HG02938 (cell line): ENCODE measurements at regions not wholly inside any gene's neighbourhood (a gene's known extent, or its start where the extent isn't known, plus 50 kb on each side); places are given as distances from the start of the nearest gene placed in this dataset.

Source experiments
- ATAC-seq: cut with Tn5 transposase; IDR thresholded peaks from one replicate; pipeline ENCODE4 v1.9.1; 2021; ENCODE audit warnings: mild to moderate bottlenecking, moderate library complexity; ENCODE audit not compliant: unreplicated experiment

GRCh38 chr16:73213732-73214455 lies 166.0 kb upstream of the ZFHX3 start:
- no peak for ATAC-seq

- ATAC-seq: no peak
Measured at GRCh38 chr16:73212431-73212830, 164.5 kb upstream of the ZFHX3 start.

DNA sequence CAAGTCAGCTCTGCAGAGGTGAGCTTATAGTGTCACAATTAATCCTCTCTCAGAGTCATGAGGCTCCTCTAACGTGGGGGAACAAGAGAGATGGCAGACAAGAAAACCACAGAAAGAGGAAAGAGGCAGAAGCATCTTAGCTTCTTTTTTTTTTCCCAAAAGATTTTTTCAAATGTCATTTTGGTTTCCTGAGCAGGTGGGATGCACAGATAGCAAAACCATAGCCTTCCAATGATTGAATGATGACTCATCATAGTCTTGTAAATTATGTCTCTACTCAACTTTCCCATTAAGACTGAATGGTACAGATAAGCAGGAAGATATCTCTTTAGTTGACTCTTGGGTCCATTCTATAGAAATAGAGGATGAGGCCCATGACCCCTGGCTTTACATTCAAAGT lies 162.8 kb upstream of the ZFHX3 start:
- ATAC-seq: no peak

- ATAC-seq: no peak
Measured at GRCh38 chr16:73210084-73210483, 162.2 kb upstream of the ZFHX3 start.

- ATAC-seq: no peak
Measured at GRCh38 chr16:73209190-73209589, 161.3 kb upstream of the ZFHX3 start.

- ATAC-seq: no peak
Measured at GRCh38 chr16:73206151-73206707, 158.3 kb upstream of the ZFHX3 start.

DNA sequence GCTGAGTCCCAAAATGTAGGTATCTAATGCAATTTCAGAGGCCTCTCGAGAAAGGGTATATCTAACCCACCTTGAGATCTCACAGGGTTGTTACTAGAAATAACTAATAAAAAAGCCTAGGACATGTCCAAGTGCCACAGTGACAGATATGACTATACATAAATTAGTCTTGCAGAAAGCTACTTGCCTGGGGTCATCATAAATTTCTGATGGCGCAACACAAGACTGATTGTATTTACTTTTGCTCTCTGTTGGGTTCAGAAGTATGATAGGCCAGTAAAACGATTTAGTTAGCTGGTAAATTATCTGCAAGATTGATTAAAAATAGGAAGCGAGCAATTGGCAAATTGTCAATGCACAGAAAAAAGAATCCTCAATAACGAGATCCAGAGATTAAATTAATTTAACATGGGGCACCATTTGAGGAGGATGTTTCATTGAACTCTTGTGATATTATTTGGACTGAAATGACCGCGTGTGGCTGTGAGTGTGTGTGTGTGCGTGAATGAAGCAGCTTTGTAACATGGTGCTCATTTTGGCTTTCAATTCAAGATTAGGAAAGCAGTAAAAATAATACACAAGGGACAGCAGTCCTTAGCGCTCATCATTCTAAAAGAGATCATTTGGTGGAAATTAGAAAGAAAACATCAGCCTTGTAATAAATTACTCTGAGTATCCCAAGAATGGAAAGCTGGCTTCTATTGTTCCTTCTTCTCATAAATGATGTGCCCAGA lies 157.4 kb upstream of the ZFHX3 start:
- ATAC-seq: no peak

DNA sequence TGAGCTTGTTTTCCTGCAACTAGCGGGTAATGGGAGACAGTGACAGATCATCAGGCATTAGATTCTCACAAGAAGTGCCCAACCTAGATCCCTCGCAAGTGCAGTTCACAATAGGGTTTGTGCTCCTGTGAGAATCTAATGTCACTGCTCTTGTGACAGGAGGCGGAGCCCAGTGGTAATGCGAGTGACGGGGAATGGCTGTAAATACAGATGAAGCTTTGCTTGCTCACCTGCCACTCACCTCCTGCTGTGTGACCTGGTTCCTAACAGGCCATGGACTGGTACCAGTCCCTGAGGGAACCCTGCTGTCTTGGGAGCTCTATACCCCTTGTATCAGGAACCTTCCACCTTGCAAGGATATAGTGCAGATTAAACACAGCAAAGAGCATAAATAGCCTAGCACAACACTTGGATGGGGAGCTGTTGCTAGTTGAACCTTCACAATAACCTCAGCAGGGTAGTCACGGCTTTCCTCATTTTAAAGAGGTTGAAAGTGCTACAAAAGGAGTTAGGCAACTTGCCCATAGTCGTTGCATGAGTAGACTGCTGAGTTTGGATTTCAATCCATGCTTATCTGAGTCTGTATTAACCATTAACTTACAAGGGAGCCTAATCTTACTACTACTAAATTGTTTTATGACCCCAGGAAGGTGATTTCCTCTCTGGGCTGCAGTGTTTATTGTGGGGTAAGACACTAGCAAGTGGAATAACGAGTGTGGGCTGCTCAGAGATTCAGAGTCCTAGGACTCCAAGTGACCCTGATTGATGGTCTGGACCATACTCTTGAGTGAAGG lies 156.6 kb upstream of the ZFHX3 start:
- ATAC-seq: no peak

DNA sequence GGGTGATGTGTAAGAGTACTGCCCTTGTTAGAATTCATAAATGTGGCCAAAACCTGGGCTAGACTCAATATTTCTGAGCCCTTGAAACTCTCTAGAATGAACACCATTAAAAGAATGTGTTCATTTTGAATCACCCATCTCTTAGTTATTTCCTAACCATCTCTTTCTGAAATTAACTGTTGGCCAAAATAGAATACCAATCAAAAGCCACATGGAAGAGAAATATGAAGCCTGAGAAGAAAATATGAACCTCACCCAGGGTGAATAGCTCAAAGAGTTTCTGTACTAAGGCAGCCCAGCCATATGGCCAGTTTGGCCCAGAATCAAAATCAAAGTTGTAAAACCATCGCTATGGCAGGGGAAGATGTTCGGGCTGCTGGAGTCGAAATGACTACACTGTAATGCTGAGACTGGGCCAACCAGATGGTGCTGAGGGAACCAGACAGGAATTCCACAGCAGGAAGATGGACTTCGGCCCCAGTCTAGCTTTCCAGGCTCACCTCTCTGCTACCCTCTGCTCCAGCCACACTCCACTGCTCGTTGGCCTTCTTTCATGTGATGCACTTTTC lies 154.3 kb upstream of the ZFHX3 start:
- ATAC-seq: no peak

DNA sequence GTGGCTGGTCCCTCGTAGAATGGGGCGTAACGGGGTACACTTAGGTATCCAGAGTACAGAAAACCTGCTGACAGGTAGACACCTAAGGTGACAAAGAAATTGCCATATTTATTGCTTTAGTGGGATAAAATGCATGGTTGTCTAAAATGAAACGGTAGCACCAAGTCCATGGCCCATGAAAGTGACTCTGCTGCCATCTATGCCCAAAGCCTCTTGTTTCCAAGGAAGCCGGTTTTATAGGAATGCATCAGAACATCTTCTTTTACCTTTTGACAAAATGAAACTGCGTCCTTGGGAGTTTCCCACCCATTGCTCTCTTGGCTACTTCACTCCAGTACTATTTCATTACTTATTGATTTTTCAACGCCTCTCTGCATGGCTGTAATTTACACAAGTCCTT lies 151.3 kb upstream of the ZFHX3 start:
- no peak for ATAC-seq

- no peak for ATAC-seq
Measured at GRCh38 chr16:73198481-73198880, 150.6 kb upstream of the ZFHX3 start.

DNA sequence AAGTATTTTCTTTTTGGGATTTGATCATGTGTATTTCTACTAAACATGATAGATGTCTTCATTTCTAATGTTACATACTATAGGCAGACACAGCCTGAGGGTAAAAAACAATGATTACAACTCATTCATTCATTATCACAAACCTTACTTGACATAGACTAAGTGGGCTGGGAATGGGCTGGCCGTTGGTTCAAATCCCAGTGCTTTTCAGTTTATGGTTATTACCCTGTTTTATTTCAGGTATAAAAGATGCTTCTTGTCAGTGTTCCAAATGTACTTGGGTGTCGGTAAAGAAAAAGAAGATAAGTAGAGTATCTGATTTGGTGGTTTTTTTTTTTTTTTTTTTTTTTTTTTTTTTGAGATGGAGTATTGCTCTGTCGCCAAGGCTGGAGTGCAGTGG lies 149.7 kb upstream of the ZFHX3 start:
- no peak for ATAC-seq

GRCh38 chr16:73196670-73197069 lies 148.7 kb upstream of the ZFHX3 start:
- peak; percentile 76 for ATAC-seq

DNA sequence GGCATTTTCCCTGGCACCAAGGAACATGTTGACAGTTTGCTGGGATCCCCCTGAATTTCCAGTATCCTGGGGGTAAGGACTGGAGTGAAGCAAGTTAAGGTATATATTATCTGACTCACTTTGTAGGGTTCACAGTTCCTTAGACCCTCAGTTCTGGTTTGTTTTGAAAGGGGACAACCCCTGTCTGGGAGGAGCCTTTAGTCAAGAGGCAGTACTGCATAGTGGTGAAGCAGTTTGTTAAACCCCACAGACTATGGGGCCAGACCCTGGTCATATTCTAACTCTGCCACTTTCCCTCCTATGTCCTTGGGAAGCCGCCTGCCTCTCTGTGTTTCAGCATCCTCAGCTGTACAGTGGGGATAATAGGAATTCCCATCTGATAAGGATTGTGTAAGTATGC lies 145.5 kb upstream of the ZFHX3 start:
- ATAC-seq: no peak

DNA sequence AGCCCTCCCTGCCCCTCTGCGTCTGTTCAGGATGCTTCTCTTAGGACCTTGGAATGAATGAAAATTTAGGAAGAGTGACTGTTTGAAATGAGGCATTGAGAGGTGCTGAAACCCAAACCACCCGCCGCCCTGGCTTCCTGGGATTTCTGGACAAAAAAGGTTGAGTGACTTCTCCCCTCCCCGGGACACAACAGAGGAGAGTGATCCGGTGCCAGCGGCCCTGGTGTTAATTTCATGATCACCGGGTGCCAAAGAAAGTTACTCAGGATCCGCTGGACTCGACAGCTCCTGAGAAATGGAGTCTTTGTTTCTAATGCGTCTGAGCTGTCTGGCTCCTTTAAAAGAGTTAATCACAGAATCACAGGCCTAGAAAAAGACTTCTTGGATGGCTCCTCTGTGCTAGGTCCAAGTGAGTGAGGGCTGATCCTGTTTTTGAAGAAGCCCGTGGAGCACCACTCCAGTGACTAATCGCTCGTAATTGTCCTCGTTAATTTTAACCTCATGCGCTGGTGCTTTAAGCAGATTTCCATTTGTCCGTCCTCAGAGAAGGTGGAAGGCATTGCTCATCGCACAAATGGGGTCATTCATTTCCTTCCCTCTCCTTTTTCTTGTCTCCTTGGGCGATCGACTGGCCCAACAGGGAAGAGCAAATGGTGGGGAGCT lies 144.4 kb upstream of the ZFHX3 start:
- ATAC-seq: no peak

GRCh38 chr16:73191660-73192046 lies 143.7 kb upstream of the ZFHX3 start:
- ATAC-seq: no peak

DNA sequence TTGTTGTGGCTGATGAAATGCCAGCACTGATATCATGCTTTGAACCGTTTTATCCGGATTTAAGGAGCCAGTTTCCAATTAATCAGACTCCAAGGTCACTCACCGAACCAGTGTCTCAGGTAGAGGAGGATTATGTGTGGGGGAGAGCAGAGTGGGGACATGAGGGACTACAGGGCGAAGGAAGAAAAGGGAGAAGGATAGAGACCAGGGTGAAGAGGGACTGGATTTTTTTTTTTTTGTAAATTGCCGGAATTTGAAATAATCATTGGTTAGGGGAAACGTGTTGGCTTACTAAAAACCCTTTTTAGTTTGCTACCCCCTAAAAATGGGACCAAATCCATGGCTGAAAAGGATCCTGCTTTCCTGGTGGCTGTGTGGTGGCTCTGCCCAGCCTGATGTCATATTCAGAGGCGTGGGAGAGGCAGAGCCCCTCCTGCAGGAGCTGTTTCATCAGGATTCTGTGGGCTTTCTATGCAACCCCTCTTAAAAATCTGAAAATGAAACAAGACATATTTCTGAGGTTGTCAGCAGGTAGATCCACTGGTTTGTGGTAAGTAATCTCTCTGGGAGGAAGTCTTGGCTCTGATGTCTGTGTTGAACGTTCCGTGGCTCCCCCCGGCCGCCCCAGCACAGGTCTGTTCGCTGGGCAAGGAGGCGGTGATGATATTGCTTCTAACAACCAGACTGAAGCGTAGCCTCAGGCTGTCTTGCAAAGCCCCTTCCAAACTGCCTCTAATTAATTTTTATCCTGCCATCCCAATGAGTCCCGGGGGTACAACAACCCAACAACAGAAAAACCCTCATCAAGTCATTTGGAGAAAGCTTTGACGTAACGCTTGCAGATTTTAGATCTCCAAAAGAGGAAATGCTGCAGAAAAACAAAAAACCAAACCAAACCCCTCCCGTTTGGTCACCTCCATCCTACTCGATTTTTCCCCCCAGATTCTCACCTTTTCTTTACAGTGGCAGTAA lies 143.0 kb upstream of the ZFHX3 start:
- ATAC-seq: no peak

DNA sequence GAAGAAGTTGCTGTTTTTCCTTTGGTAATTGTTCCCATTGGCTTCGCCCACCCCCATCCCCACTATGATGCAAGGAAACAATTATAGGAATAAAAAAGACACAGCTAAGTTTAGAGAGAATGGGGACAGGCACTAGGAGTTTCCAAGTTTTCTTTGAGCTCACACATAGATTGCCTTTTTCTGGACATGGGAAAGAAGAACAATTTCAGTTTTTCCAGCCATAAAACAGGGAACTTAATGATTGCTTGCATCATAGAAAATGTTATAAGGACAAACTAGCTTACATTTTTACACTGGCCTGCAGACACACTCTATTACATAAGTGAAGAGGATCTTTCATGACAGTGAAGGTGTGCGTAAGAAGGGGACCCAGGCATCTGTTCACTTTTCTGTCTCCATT lies 142.3 kb upstream of the ZFHX3 start:
- no peak for ATAC-seq

GRCh38 chr16:73189136-73189535 lies 141.2 kb upstream of the ZFHX3 start:
- ATAC-seq: no peak
